Lung (tissue), 11 donors: ENCODE measurements at regions not wholly inside any gene's neighbourhood (a gene's known extent, or its start where the extent isn't known, plus 50 kb on each side); places are given as distances from the start of the nearest gene placed in this dataset.

ENCODE experiments used
- ATAC-seq: fragments of 200-7000 bp; cut with Tn5 transposase; one replicate; pipeline ENCODE4 v1.9.1; 2020; ENCODE audit warnings: moderate number of reproducible peaks; ENCODE audit not compliant: insufficient read depth, low FRiP score
- DNase-seq, 3 donors: peaks; one replicate each; pipeline ENCODE4 v3.0.0-alpha.2; 2013 to 2017
- H3K27ac ChIP-seq, 2 donors: one replicate each; pipeline ENCODE4 v1.5.1; 2013; ENCODE audit warnings: mild to moderate bottlenecking in 2 of 2, moderate library complexity in 2 of 2, control low read depth in 1 of 2, inconsistent platforms in 1 of 2, low read depth in 1 of 2, low read length in 1 of 2
- H3K27me3 ChIP-seq, 3 donors: one replicate each; pipeline ENCODE4 v1.5.1; 2013; ENCODE audit warnings: low read length in 2 of 3; ENCODE audit not compliant: control insufficient read depth in 3 of 3, insufficient read depth in 3 of 3
- H3K36me3 ChIP-seq, 4 donors: one replicate each; pipeline ENCODE4 v1.5.1; 2013; ENCODE audit warnings: low read length in 4 of 4, mild to moderate bottlenecking in 1 of 4, moderate library complexity in 1 of 4; ENCODE audit not compliant: control insufficient read depth in 4 of 4, insufficient read depth in 4 of 4
- H3K4me1 ChIP-seq, 5 donors: one replicate each; pipeline ENCODE4 v1.5.1; 2013; ENCODE audit warnings: low read length in 5 of 5, mild to moderate bottlenecking in 2 of 5, moderate library complexity in 1 of 5; ENCODE audit not compliant: control insufficient read depth in 5 of 5, insufficient read depth in 5 of 5
- H3K4me3 ChIP-seq: one replicate; pipeline ENCODE4 v1.5.1; 2013; ENCODE audit warnings: mild to moderate bottlenecking, control low read depth, moderate library complexity
- H3K9ac ChIP-seq, 2 donors: one replicate each; pipeline ENCODE4 v1.5.1; 2013; ENCODE audit warnings: low read length in 2 of 2, control low read depth in 1 of 2; ENCODE audit not compliant: insufficient read depth in 1 of 2
- H3K9me3 ChIP-seq, 4 donors: one replicate each; pipeline ENCODE4 v1.5.1; 2013; ENCODE audit warnings: low read length in 3 of 4, mild to moderate bottlenecking in 1 of 4, moderate library complexity in 1 of 4; ENCODE audit not compliant: control insufficient read depth in 4 of 4, insufficient read depth in 3 of 4
- WGBS, 2 donors: extraction: QIAGEN DNeasy Blood & Tissue Kit; methylation state at CpG; one replicate each; pipeline ENCODE4 v1.1.7; 2013; 5-methylcytosine and 5-hydroxymethylcytosine counted together
- TF ChIP-seq, protein P1 (sequence below): IDR thresholded peaks from 2 replicates; pipeline ENCODE4 v1.5.1; 2012; ENCODE audit warnings: mild to moderate bottlenecking; ENCODE audit errors: control extremely low read depth, extremely low read depth
- donor health status: control.
- donor health status: control.
- donor health status: Bipolar disorder and iron deficiency.
- donor health status: healthy.
- donor health status: DM: yes; HTN: yes; CAD: no.

DNA sequence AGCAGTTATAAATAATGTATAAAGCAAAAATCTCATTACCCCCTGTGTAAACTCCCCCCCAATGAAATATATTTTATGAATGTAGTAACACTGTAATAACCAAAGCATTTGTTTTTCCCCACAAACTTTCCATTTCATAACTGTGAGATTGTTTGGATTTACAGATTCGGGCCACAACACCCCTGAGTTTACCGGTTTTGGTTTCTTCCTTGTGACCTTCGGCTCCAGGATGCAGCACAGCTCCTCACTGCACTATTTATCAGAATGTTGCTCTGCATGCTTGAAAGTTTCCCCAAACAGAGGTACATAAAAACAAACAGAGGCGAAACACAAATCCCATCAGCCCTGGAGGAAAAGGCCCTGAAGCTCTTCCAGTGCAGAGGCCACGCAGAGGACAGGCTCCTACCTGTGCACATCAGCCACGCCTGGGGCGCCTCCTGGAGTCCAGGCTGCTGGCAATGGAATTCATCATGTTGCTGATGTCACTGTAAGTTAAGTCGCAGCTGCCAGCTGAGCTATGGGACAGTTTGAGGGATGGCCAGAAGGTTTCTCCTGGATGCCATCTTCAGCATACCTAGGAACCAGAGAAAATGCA, 122.0 kb downstream of the LMO4 start:
- no peak overlapping the region for H3K4me3 ChIP-seq
- TF ChIP-seq, protein P1, sequence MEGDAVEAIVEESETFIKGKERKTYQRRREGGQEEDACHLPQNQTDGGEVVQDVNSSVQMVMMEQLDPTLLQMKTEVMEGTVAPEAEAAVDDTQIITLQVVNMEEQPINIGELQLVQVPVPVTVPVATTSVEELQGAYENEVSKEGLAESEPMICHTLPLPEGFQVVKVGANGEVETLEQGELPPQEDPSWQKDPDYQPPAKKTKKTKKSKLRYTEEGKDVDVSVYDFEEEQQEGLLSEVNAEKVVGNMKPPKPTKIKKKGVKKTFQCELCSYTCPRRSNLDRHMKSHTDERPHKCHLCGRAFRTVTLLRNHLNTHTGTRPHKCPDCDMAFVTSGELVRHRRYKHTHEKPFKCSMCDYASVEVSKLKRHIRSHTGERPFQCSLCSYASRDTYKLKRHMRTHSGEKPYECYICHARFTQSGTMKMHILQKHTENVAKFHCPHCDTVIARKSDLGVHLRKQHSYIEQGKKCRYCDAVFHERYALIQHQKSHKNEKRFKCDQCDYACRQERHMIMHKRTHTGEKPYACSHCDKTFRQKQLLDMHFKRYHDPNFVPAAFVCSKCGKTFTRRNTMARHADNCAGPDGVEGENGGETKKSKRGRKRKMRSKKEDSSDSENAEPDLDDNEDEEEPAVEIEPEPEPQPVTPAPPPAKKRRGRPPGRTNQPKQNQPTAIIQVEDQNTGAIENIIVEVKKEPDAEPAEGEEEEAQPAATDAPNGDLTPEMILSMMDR: no peak
- H3K9ac ChIP-seq: no peak overlapping the region
- ATAC-seq (no peak), DNase-seq (no peak)
- H3K9me3 ChIP-seq: no peaks in the 10 kb centered on the region
- H3K27me3 ChIP-seq: no peaks in the 10 kb centered on the region
- H3K36me3 ChIP-seq: no peaks in the 10 kb centered on the region
- 84 to 85% methylated on average over 8 of the region's 8 CpGs for WGBS, 2 donors
- no peak overlapping the region for H3K27ac ChIP-seq
- H3K4me1 ChIP-seq: peaks cover 0 to 18% (median 3%) of the 10 kb centered on the region in 5 donors

DNA sequence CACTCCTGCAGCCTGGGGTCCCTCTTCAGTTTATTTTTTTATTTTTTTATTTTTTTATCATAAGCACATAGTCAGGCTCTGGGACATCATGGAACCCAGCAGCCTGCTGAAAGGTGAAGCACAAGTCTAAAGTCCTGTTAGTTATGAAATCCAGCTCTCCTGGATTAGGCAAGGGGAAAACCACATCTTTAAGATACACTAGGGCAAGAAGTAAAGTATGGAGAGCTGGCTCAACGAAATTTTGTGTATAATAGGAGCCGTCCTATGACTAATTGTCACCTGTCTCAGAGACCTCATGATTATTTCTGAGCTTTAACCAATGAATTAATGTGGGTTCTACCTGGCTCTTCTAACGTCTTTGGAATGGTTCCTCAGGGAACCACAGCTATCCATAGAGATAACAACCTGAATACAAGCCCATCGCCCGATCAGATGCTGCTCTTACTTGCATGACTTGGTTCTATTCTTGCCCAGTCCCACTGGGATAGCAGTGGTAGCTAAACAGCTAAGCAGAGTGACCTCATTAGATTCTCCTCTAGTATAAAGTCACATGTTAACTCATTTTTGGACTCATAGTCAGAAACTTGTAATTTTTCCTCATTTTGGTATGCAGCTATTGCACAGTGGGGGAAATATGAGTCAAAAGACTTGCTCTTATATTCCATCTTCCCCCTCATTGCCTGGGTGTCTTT, 122.7 kb downstream of the LMO4 start:
- Histone ChIP-seq H3K36me3 (no peaks in the 10 kb centered on the region), H3K4me1 (peaks cover 0 to 18% (median 3%) of the 10 kb centered on the region in 5 donors), H3K9ac (no peak overlapping the region), H3K4me3 (no peak overlapping the region), H3K27ac (no peak overlapping the region), H3K27me3 (no peaks in the 10 kb centered on the region), H3K9me3 (no peaks in the 10 kb centered on the region)
- no peak for ATAC-seq
- 87 to 90% methylated on average over 5 of the region's 5 CpGs for WGBS, 2 donors
- no peak for DNase-seq
- TF ChIP-seq, protein P1: no peak

DNA sequence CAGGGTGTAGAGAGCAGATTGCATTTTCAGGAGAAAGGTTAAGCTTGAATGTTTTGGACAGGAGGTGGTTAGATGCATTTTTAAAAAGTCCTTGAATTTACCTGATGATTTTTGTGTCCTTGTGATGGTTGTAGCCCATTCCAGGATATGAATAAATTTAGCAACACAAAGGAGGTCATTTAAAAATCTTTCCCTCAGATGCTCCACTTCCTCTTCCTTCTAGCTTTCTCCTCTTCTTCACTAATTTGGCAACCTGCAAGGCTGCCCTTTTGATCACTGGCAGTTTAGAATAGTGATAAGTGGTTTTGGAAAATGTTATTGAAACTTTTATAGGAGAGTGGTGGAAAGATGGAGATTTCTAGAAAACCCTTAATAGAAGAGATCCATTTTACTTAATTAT, 124.0 kb downstream of the LMO4 start:
- no peak for DNase-seq
- Histone ChIP-seq H3K36me3 (no peaks in the 10 kb centered on the region), H3K27ac (no peak overlapping the region), H3K9me3 (no peaks in the 10 kb centered on the region), H3K4me1 (peaks cover 0 to 18% (median 3%) of the 10 kb centered on the region in 5 donors), H3K4me3 (no peak overlapping the region), H3K9ac (no peak overlapping the region), H3K27me3 (no peaks in the 10 kb centered on the region)
- no peak for ATAC-seq
- TF ChIP-seq, protein P1: no peak

DNA sequence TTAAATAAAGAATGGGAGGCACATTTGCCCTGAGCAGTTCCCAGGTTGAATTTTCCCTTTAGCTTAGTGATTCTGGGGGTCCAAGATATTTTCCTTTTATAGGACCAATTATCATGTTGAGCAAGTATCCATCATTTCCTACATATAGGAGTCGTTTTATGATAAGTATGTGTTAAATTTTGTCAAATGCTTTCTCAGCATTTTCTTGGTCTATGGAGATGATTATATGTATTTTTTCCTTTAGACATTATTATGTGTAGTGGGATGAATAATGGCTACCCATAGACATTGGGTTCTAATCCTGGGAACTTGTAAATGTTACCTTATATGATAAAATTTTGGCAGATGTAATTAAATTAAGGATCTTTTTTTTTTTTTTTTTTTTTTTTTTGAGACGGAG, 128.7 kb downstream of the LMO4 start:
- 28 to 30% methylated on average over 1 of the region's 2 CpGs for WGBS, 2 donors
- no peaks in the 10 kb centered on the region for H3K4me1 ChIP-seq
- ATAC-seq (no peak), DNase-seq (no peak)
- peaks cover 0 to 4% (median 0%) of the 10 kb centered on the region in 4 donors for H3K9me3 ChIP-seq
- H3K36me3 ChIP-seq: no peaks in the 10 kb centered on the region
- H3K4me3 ChIP-seq: no peak overlapping the region
- H3K27ac ChIP-seq: no peak overlapping the region
- no peaks in the 10 kb centered on the region for H3K27me3 ChIP-seq
- TF ChIP-seq, protein P1: no peak
- no peak overlapping the region for H3K9ac ChIP-seq
